Dedifferentiated amniotic fluid mesenchymal stem cell (primary cell): ENCODE measurements at regions not wholly inside any gene's neighbourhood (a gene's known extent, or its start where the extent isn't known, plus 50 kb on each side); places are given as distances from the start of the nearest gene placed in this dataset.

Experiments
- DNase-seq: peaks from one replicate; pipeline ENCODE4 v3.0.0-alpha.2; 2016; ENCODE audit errors: extremely low spot score

GRCh38 chr4:180640193-180640592 lies 1603.0 kb upstream of the TENM3 start:
- no peak for DNase-seq

- no peak for DNase-seq
Measured at GRCh38 chr4:180641495-180641894, 1601.7 kb upstream of the TENM3 start.

GRCh38 chr4:180642732-180643131 lies 1600.5 kb upstream of the TENM3 start:
- no peak for DNase-seq

- no peak for DNase-seq
Measured at GRCh38 chr4:180650273-180650672, 1592.9 kb upstream of the TENM3 start.

GRCh38 chr4:180652533-180652932 lies 1590.7 kb upstream of the TENM3 start:
- DNase-seq, result no peak

- DNase-seq, result no peak
Measured at GRCh38 chr4:180655886-180656285, 1587.3 kb upstream of the TENM3 start.

GRCh38 chr4:180657881-180658280 lies 1585.3 kb upstream of the TENM3 start:
- DNase-seq, result no peak

- DNase-seq, result peak; percentile 95
Measured at GRCh38 chr4:180664766-180665368, 1578.3 kb upstream of the TENM3 start.

GRCh38 chr4:180665481-180665880 lies 1577.7 kb upstream of the TENM3 start:
- DNase-seq, result no peak

- DNase-seq, result peak; percentile 61
Measured at GRCh38 chr4:180665994-180666824, 1577.0 kb upstream of the TENM3 start.

- no peak for DNase-seq
Measured at GRCh38 chr4:180668732-180669131, 1574.5 kb upstream of the TENM3 start.

GRCh38 chr4:180669680-180670079 lies 1573.5 kb upstream of the TENM3 start:
- DNase-seq, result no peak

- no peak for DNase-seq
Measured at GRCh38 chr4:180674619-180675358, 1568.4 kb upstream of the TENM3 start.

GRCh38 chr4:180675359-180675650 lies 1567.9 kb upstream of the TENM3 start:
- DNase-seq, result no peak

- no peak for DNase-seq
Measured at GRCh38 chr4:180680305-180680704, 1562.9 kb upstream of the TENM3 start.

GRCh38 chr4:180682776-180683175 lies 1560.4 kb upstream of the TENM3 start:
- DNase-seq, result no peak

GRCh38 chr4:180683186-180683585 lies 1560.0 kb upstream of the TENM3 start:
- no peak for DNase-seq

- no peak for DNase-seq
Measured at GRCh38 chr4:180688480-180688879, 1554.7 kb upstream of the TENM3 start.

- no peak for DNase-seq
Measured at GRCh38 chr4:180694875-180695274, 1548.3 kb upstream of the TENM3 start.

GRCh38 chr4:180695851-180696250 lies 1547.4 kb upstream of the TENM3 start:
- peak; percentile 92 for DNase-seq

- DNase-seq, result no peak
Measured at GRCh38 chr4:180696460-180697092, 1546.6 kb upstream of the TENM3 start.

- no peak for DNase-seq
Measured at GRCh38 chr4:180698550-180699195, 1544.5 kb upstream of the TENM3 start.
